Right ventricle myocardium inferior (tissue), 1 donor: ENCODE measurements at regions not wholly inside any gene's neighbourhood (a gene's known extent, or its start where the extent isn't known, plus 50 kb on each side); places are given as distances from the start of the nearest gene placed in this dataset.
"Not testable (repeated sequence)": the region's sequence is repeated elsewhere in the genome, so short reads cannot be mapped to it uniquely, and the experiment has no call there.

ENCODE experiments used
- ATAC-seq: fragments of 200-7000 bp; cut with Tn5 transposase; one replicate; pipeline ENCODE4 v1.9.1; 2020; ENCODE audit warnings: mild to moderate bottlenecking, moderate library complexity
- DNase-seq: peaks from one replicate; pipeline ENCODE4 v3.0.0; 2021; ENCODE audit errors: missing footprints
- intact Hi-C: fragments of 100-400 bp; cut with DNase I; formaldehyde crosslinking; loops from one replicate; pipeline ENCODE4 v1.11.0; 2022
- donor health status: DM: no; HTN: yes; CAD: no; lungs with severe emphysema.

GRCh38 chr1:147348592-147348991 lies 106.1 kb downstream of the CHD1L start:
- intact Hi-C loops, ATAC-seq, DNase-seq: not testable (repeated sequence)

- no peak for DNase-seq
- ATAC-seq: no peak
- intact Hi-C loops: no loop called here
Observed at GRCh38 chr1:147349533-147349932, 107.0 kb downstream of the CHD1L start.

- intact Hi-C loops: no loop called here
- ATAC-seq: no peak
- no peak for DNase-seq
Observed at GRCh38 chr1:147351140-147351835, 108.8 kb downstream of the CHD1L start.

GRCh38 chr1:147377263-147378246 lies 135.1 kb downstream of the CHD1L start:
- ATAC-seq (no peak), DNase-seq (no peak)
- intact Hi-C loops: no loop called here

GRCh38 chr1:147379889-147380288 lies 137.4 kb downstream of the CHD1L start:
- ATAC-seq (no peak), DNase-seq (no peak)
- intact Hi-C loops: no loop called here

- no peak for ATAC-seq
- intact Hi-C loops: no loop called here
- no peak for DNase-seq
Observed at GRCh38 chr1:147384804-147385203, 142.3 kb downstream of the CHD1L start.

GRCh38 chr1:147388969-147389368 lies 146.5 kb downstream of the CHD1L start:
- DNase-seq: peak; percentile 25
- ATAC-seq: no peak
- intact Hi-C loops: no loop called here

- ATAC-seq (peak; percentile 34), DNase-seq (peak; percentile 17)
- intact Hi-C loops: loop anchor here (5.0 kb wide), 1 partner anchor 117 kb away; no protein-coding TSS in a partner anchor
Observed at GRCh38 chr1:147389532-147390184, 147.2 kb downstream of the CHD1L start.

GRCh38 chr1:147390185-147390542 lies 147.7 kb downstream of the CHD1L start:
- ATAC-seq (no peak), DNase-seq (no peak)
- intact Hi-C loops: loop anchor here (5.0 kb wide), 1 partner anchor 118 kb away; no protein-coding TSS in a partner anchor

- ATAC-seq (no peak), DNase-seq (no peak)
- intact Hi-C loops: loop anchor here (5.0 kb wide), 1 partner anchor 119 kb away; no protein-coding TSS in a partner anchor
Observed at GRCh38 chr1:147391114-147391513, 148.6 kb downstream of the CHD1L start.

- ATAC-seq, DNase-seq, intact Hi-C loops: not testable (repeated sequence)
Observed at GRCh38 chr1:147402326-147403045, 138.8 kb upstream of the BCL9 start.

GRCh38 chr1:147404344-147404743 lies 137.0 kb upstream of the BCL9 start:
- DNase-seq, intact Hi-C loops, ATAC-seq: not testable (repeated sequence)

- ATAC-seq (no peak), DNase-seq (no peak)
- intact Hi-C loops: no loop called here
Observed at GRCh38 chr1:147409886-147410285, 131.4 kb upstream of the BCL9 start.

- DNase-seq: no peak
- intact Hi-C loops: no loop called here
- ATAC-seq: no peak
Observed at GRCh38 chr1:147413110-147413605, 128.1 kb upstream of the BCL9 start.

GRCh38 chr1:147414505-147415163 lies 126.7 kb upstream of the BCL9 start:
- intact Hi-C loops: no loop called here
- no peak for ATAC-seq
- DNase-seq: no peak

GRCh38 chr1:147417024-147417423 lies 124.3 kb upstream of the BCL9 start:
- no peak for ATAC-seq
- no peak for DNase-seq
- intact Hi-C loops: no loop called here

- DNase-seq, ATAC-seq, intact Hi-C loops: not testable (repeated sequence)
Observed at GRCh38 chr1:147423100-147423827, 118.0 kb upstream of the BCL9 start.
